Stimulated activated memory B cell treated with anti-CD40 and anti-IgM and Interleukin-4, amounts not matched to agents 10 μg/mL and 1 μg/mL and 100 μg/mL, for 72 hours (primary cell): ENCODE measurements at regions not wholly inside any gene's neighbourhood (a gene's known extent, or its start where the extent isn't known, plus 50 kb on each side); places are given as distances from the start of the nearest gene placed in this dataset.

Experiments
- ATAC-seq: fragments of 150-1000 bp; cut with Tn5 transposase; 2 replicates; pipeline ENCODE4 v1.10.0; 2021
- H3K27ac Mint-ChIP-seq: one replicate; pipeline ENCODE4 v1.8.0; 2022; ENCODE audit warnings: mild to moderate bottlenecking, mixed read lengths
- H3K27me3 Mint-ChIP-seq: one replicate; pipeline ENCODE4 v1.8.0; 2022; ENCODE audit warnings: mixed read lengths
- H3K36me3 Mint-ChIP-seq: one replicate; pipeline ENCODE4 v1.8.0; 2022; ENCODE audit warnings: mixed read lengths
- H3K4me1 Mint-ChIP-seq: one replicate; pipeline ENCODE4 v1.8.0; 2022; ENCODE audit warnings: mixed read lengths
- H3K4me3 Mint-ChIP-seq: one replicate; pipeline ENCODE4 v1.8.0; 2022; ENCODE audit warnings: mild to moderate bottlenecking, moderate library complexity, mixed read lengths
- H3K9me3 Mint-ChIP-seq: one replicate; pipeline ENCODE4 v1.8.0; 2022; ENCODE audit warnings: mixed read lengths

GRCh38 chr2:66240286-66240685 is 194.6 kb upstream of the MEIS1 start:
- Mint-ChIP-seq H3K4me3 (no peak overlapping the region), H3K27ac (no peak overlapping the region), H3K4me1 (no peaks in the 10 kb centered on the region), H3K9me3 (no peaks in the 10 kb centered on the region), H3K36me3 (no peaks in the 10 kb centered on the region), H3K27me3 (no peaks in the 10 kb centered on the region)
- ATAC-seq = no peak

GRCh38 chr2:66239655-66240054 is 195.3 kb upstream of the MEIS1 start:
- Mint-ChIP-seq H3K4me1 (no peaks in the 10 kb centered on the region), H3K27ac (no peak overlapping the region), H3K9me3 (no peaks in the 10 kb centered on the region), H3K36me3 (no peaks in the 10 kb centered on the region), H3K27me3 (no peaks in the 10 kb centered on the region), H3K4me3 (no peak overlapping the region)
- ATAC-seq = no peak

- no peak overlapping the region for H3K27ac Mint-ChIP-seq
- H3K4me3 Mint-ChIP-seq = no peak overlapping the region
- no peak for ATAC-seq
- no peaks in the 10 kb centered on the region for H3K9me3 Mint-ChIP-seq
- H3K36me3 Mint-ChIP-seq = no peaks in the 10 kb centered on the region
- H3K27me3 Mint-ChIP-seq = no peaks in the 10 kb centered on the region
- no peaks in the 10 kb centered on the region for H3K4me1 Mint-ChIP-seq
These were observed 197.0 kb upstream of the MEIS1 start for GRCh38 chr2:66237803-66238379.

GRCh38 chr2:66236816-66237802 is 197.8 kb upstream of the MEIS1 start:
- no peak overlapping the region for H3K4me3 Mint-ChIP-seq
- no peaks in the 10 kb centered on the region for H3K4me1 Mint-ChIP-seq
- H3K9me3 Mint-ChIP-seq = no peaks in the 10 kb centered on the region
- no peaks in the 10 kb centered on the region for H3K36me3 Mint-ChIP-seq
- H3K27me3 Mint-ChIP-seq = no peaks in the 10 kb centered on the region
- no peak overlapping the region for H3K27ac Mint-ChIP-seq
- ATAC-seq = peak; percentile 21

- no peak for ATAC-seq
- H3K9me3 Mint-ChIP-seq = no peaks in the 10 kb centered on the region
- H3K27me3 Mint-ChIP-seq = no peaks in the 10 kb centered on the region
- H3K4me1 Mint-ChIP-seq = no peaks in the 10 kb centered on the region
- H3K4me3 Mint-ChIP-seq = no peak overlapping the region
- no peak overlapping the region for H3K27ac Mint-ChIP-seq
- no peaks in the 10 kb centered on the region for H3K36me3 Mint-ChIP-seq
These were observed 198.7 kb upstream of the MEIS1 start for GRCh38 chr2:66236067-66236685.

GRCh38 chr2:66235428-66235827 is 199.5 kb upstream of the MEIS1 start:
- H3K9me3 Mint-ChIP-seq = no peaks in the 10 kb centered on the region
- no peak overlapping the region for H3K4me3 Mint-ChIP-seq
- no peaks in the 10 kb centered on the region for H3K27me3 Mint-ChIP-seq
- H3K4me1 Mint-ChIP-seq = no peaks in the 10 kb centered on the region
- no peak for ATAC-seq
- H3K36me3 Mint-ChIP-seq = no peaks in the 10 kb centered on the region
- H3K27ac Mint-ChIP-seq = no peak overlapping the region

GRCh38 chr2:66233981-66234380 is 200.9 kb upstream of the MEIS1 start:
- H3K4me3 Mint-ChIP-seq = no peak overlapping the region
- H3K4me1 Mint-ChIP-seq = no peaks in the 10 kb centered on the region
- H3K36me3 Mint-ChIP-seq = no peaks in the 10 kb centered on the region
- no peak for ATAC-seq
- no peak overlapping the region for H3K27ac Mint-ChIP-seq
- H3K27me3 Mint-ChIP-seq = no peaks in the 10 kb centered on the region
- no peaks in the 10 kb centered on the region for H3K9me3 Mint-ChIP-seq

GRCh38 chr2:66228128-66228547 is 206.8 kb upstream of the MEIS1 start:
- H3K27me3 Mint-ChIP-seq = no peaks in the 10 kb centered on the region
- H3K9me3 Mint-ChIP-seq = no peaks in the 10 kb centered on the region
- no peak overlapping the region for H3K27ac Mint-ChIP-seq
- no peaks in the 10 kb centered on the region for H3K4me1 Mint-ChIP-seq
- H3K36me3 Mint-ChIP-seq = no peaks in the 10 kb centered on the region
- no peak overlapping the region for H3K4me3 Mint-ChIP-seq
- no peak for ATAC-seq

- Mint-ChIP-seq H3K36me3 (no peaks in the 10 kb centered on the region), H3K27ac (no peak overlapping the region), H3K27me3 (no peaks in the 10 kb centered on the region), H3K4me3 (no peak overlapping the region), H3K9me3 (peaks cover 8% of the 10 kb centered on the region), H3K4me1 (no peaks in the 10 kb centered on the region)
- ATAC-seq = no peak
These were observed 217.8 kb upstream of the MEIS1 start for GRCh38 chr2:66217039-66217585.

GRCh38 chr2:66212749-66213148 is 222.2 kb upstream of the MEIS1 start:
- H3K36me3 Mint-ChIP-seq = no peaks in the 10 kb centered on the region
- peaks cover 8% of the 10 kb centered on the region for H3K9me3 Mint-ChIP-seq
- H3K4me1 Mint-ChIP-seq = no peaks in the 10 kb centered on the region
- H3K27ac Mint-ChIP-seq = no peak overlapping the region
- H3K27me3 Mint-ChIP-seq = no peaks in the 10 kb centered on the region
- no peak overlapping the region for H3K4me3 Mint-ChIP-seq
- no peak for ATAC-seq

- Mint-ChIP-seq H3K36me3 (no peaks in the 10 kb centered on the region), H3K27me3 (no peaks in the 10 kb centered on the region), H3K4me1 (no peaks in the 10 kb centered on the region), H3K27ac (no peak overlapping the region), H3K9me3 (peaks cover 4% of the 10 kb centered on the region), H3K4me3 (no peak overlapping the region)
- no peak for ATAC-seq
These were observed 232.3 kb upstream of the MEIS1 start for GRCh38 chr2:66202586-66202985.

GRCh38 chr2:66201242-66201641 is 233.7 kb upstream of the MEIS1 start:
- Mint-ChIP-seq H3K9me3 (peaks cover 8% of the 10 kb centered on the region), H3K27me3 (no peaks in the 10 kb centered on the region), H3K4me3 (no peak overlapping the region), H3K27ac (no peak overlapping the region), H3K36me3 (no peaks in the 10 kb centered on the region), H3K4me1 (no peaks in the 10 kb centered on the region)
- no peak for ATAC-seq

- Mint-ChIP-seq H3K36me3 (no peaks in the 10 kb centered on the region), H3K9me3 (peaks cover 8% of the 10 kb centered on the region), H3K27me3 (no peaks in the 10 kb centered on the region), H3K4me1 (no peaks in the 10 kb centered on the region), H3K4me3 (no peak overlapping the region), H3K27ac (no peak overlapping the region)
- ATAC-seq = no peak
These were observed 236.1 kb upstream of the MEIS1 start for GRCh38 chr2:66198873-66199272.

GRCh38 chr2:66192888-66193287 is 242.0 kb upstream of the MEIS1 start:
- Mint-ChIP-seq H3K4me1 (no peaks in the 10 kb centered on the region), H3K9me3 (peaks cover 4% of the 10 kb centered on the region), H3K36me3 (no peaks in the 10 kb centered on the region), H3K27ac (no peak overlapping the region), H3K27me3 (no peaks in the 10 kb centered on the region), H3K4me3 (no peak overlapping the region)
- ATAC-seq = no peak

- ATAC-seq = no peak
- Mint-ChIP-seq H3K27me3 (no peaks in the 10 kb centered on the region), H3K4me3 (no peak overlapping the region), H3K4me1 (no peaks in the 10 kb centered on the region), H3K9me3 (no peaks in the 10 kb centered on the region), H3K36me3 (no peaks in the 10 kb centered on the region), H3K27ac (no peak overlapping the region)
These were observed 243.6 kb upstream of the MEIS1 start for GRCh38 chr2:66191311-66191710.
